Mesendoderm (in vitro differentiated cells): ENCODE measurements at regions not wholly inside any gene's neighbourhood (a gene's known extent, or its start where the extent isn't known, plus 50 kb on each side); places are given as distances from the start of the nearest gene placed in this dataset.

ENCODE experiments used
- DNase-seq: peaks from one replicate; pipeline ENCODE4 v3.0.0; 2013
- H2AK5ac ChIP-seq: 2 replicates; pipeline ENCODE4 v1.6.1; 2013; ENCODE audit warnings: low read length, inconsistent platforms
- H2BK120ac ChIP-seq: 2 replicates; pipeline ENCODE4 v1.6.1; 2013; ENCODE audit warnings: low read depth, mild to moderate bottlenecking, low read length, moderate library complexity, mixed read lengths
- H2BK15ac ChIP-seq: replicated peaks from 2 replicates; pipeline ENCODE4 v1.6.1; 2013; ENCODE audit warnings: low read depth, mild to moderate bottlenecking, moderate library complexity
- H2BK5ac ChIP-seq: 2 replicates; pipeline ENCODE4 v1.6.1; 2013; ENCODE audit warnings: low read length, inconsistent platforms
- H3K18ac ChIP-seq: 2 replicates; pipeline ENCODE4 v1.6.1; 2013; ENCODE audit warnings: mild to moderate bottlenecking, low read length, mixed read lengths
- H3K23ac ChIP-seq: one replicate; pipeline ENCODE4 v1.6.1; 2013; ENCODE audit warnings: low read length
- H3K27ac ChIP-seq: 2 replicates; pipeline ENCODE4 v1.5.1; 2013; ENCODE audit warnings: low read depth, mild to moderate bottlenecking, inconsistent platforms, low read length, moderate library complexity
- H3K27me3 ChIP-seq: 2 replicates; pipeline ENCODE4 v1.6.1; 2013; ENCODE audit warnings: low read length, control low read depth, mild to moderate bottlenecking, inconsistent platforms; ENCODE audit not compliant: insufficient read depth, poor library complexity
- H3K36me3 ChIP-seq: 2 replicates; pipeline ENCODE4 v1.6.1; 2013; ENCODE audit warnings: low read length, inconsistent platforms; ENCODE audit not compliant: control insufficient read depth, insufficient read depth
- H3K4ac ChIP-seq: one replicate; pipeline ENCODE4 v1.6.1; 2013; ENCODE audit warnings: low read depth, mild to moderate bottlenecking, low read length, moderate library complexity
- H3K4me1 ChIP-seq: 2 replicates; pipeline ENCODE4 v1.6.1; 2013; ENCODE audit warnings: low read depth, low read length, inconsistent platforms; ENCODE audit not compliant: control insufficient read depth
- H3K4me2 ChIP-seq: 2 replicates; pipeline ENCODE4 v1.6.1; 2013; ENCODE audit warnings: low read length
- H3K4me3 ChIP-seq: 2 replicates; pipeline ENCODE4 v1.5.1; 2013; ENCODE audit warnings: mild to moderate bottlenecking, low read length
- H3K56ac ChIP-seq: one replicate; pipeline ENCODE4 v1.6.1; 2013; ENCODE audit warnings: low read length
- H3K79me1 ChIP-seq: 2 replicates; pipeline ENCODE4 v1.6.1; 2013; ENCODE audit warnings: low read length, inconsistent platforms
- H3K79me2 ChIP-seq: 2 replicates; pipeline ENCODE4 v1.6.1; 2013; ENCODE audit warnings: mild to moderate bottlenecking, low read length; ENCODE audit not compliant: control insufficient read depth, insufficient read depth
- H3K9ac ChIP-seq: 2 replicates; pipeline ENCODE4 v1.6.1; 2013; ENCODE audit warnings: low read length, inconsistent platforms
- H4K5ac ChIP-seq: one replicate; pipeline ENCODE4 v1.6.1; 2013; ENCODE audit warnings: low read length
- H4K8ac ChIP-seq: one replicate; pipeline ENCODE4 v1.6.1; 2013; ENCODE audit warnings: low read depth, mild to moderate bottlenecking, control low read depth, low read length, moderate library complexity
- WGBS: extraction: QIAGEN DNeasy Blood & Tissue Kit; methylation state at CpG from one replicate; pipeline ENCODE4 v1.1.7; 2013; ENCODE audit warnings: low lambda C conversion rate, missing lambda C conversion rate; ENCODE audit not compliant: insufficient coverage; ENCODE audit errors: extremely low coverage; 5-methylcytosine and 5-hydroxymethylcytosine counted together

DNA sequence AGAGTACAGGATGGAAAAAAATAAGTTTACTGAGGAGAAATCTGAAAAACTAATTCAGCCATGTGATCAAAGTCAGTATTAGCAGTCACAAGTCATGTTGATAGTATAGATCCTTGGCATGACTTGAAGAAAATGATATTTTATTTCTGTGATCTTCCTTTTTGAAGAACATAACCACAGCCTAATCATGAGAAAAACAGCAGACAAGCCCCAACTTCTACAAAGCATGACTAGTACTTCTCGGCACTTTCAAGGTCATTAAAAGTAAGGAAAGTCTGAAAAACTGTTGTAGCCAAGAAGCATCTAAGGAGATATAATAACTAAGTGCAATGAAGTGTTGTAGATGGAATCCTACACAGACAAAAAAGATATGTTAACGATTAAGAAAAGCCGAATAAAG lies 264.1 kb upstream of the FOXG1 start:
- no peak overlapping the region for H2BK120ac ChIP-seq
- H4K5ac ChIP-seq, result no peak overlapping the region
- H3K27ac ChIP-seq, result no peak overlapping the region
- no peak overlapping the region for H3K4me3 ChIP-seq
- no peak overlapping the region for H3K18ac ChIP-seq
- H3K27me3 ChIP-seq, result no peaks in the 10 kb centered on the region
- no peak overlapping the region for H4K8ac ChIP-seq
- no peak overlapping the region for H3K56ac ChIP-seq
- no peaks in the 10 kb centered on the region for H3K79me1 ChIP-seq
- H2BK15ac ChIP-seq, result no peak overlapping the region
- no peaks in the 10 kb centered on the region for H3K4me1 ChIP-seq
- H3K79me2 ChIP-seq, result no peaks in the 10 kb centered on the region
- no peak overlapping the region for H3K23ac ChIP-seq
- H2BK5ac ChIP-seq, result no peak overlapping the region
- H3K4me2 ChIP-seq, result no peak overlapping the region
- H3K4ac ChIP-seq, result no peak overlapping the region
- H3K9ac ChIP-seq, result no peak overlapping the region
- no CpG with 5 or more reads among the region's 3 CpGs for WGBS
- DNase-seq, result no peak
- H3K36me3 ChIP-seq, result no peaks in the 10 kb centered on the region
- no peak overlapping the region for H2AK5ac ChIP-seq

DNA sequence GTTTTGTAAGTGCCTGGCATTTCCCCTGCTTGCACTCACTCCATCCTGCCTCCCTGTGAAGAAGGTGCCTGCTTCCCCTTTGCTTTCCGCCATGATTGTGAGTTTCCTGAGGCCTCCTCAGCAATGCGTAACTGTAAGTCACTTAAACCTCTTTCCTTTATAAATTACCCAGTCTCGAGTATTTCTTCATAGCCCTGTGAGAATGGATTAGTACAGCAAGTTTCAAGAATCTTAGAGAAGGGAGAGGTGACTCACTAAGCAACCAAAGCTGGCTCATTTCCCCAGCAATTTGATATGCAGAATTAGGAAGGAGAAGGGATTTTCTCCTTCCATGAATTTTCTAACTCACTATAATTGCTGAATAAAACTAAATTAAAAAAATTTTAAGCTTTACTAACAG lies 251.0 kb upstream of the FOXG1 start:
- Histone ChIP-seq H4K5ac (no peak overlapping the region), H3K36me3 (no peaks in the 10 kb centered on the region), H3K4ac (no peak overlapping the region), H2BK5ac (no peak overlapping the region), H2BK120ac (no peak overlapping the region), H2AK5ac (no peak overlapping the region), H3K18ac (no peak overlapping the region), H4K8ac (no peak overlapping the region), H3K23ac (no peak overlapping the region), H3K79me1 (no peaks in the 10 kb centered on the region), H3K56ac (no peak overlapping the region), H3K27ac (no peak overlapping the region), H3K4me1 (no peaks in the 10 kb centered on the region), H3K79me2 (no peaks in the 10 kb centered on the region), H3K27me3 (no peaks in the 10 kb centered on the region), H3K9ac (no peak overlapping the region), H3K4me3 (no peak overlapping the region), H2BK15ac (no peak overlapping the region), H3K4me2 (no peak overlapping the region)
- WGBS, result no CpG with 5 or more reads among the region's 3 CpGs
- DNase-seq, result no peak

DNA sequence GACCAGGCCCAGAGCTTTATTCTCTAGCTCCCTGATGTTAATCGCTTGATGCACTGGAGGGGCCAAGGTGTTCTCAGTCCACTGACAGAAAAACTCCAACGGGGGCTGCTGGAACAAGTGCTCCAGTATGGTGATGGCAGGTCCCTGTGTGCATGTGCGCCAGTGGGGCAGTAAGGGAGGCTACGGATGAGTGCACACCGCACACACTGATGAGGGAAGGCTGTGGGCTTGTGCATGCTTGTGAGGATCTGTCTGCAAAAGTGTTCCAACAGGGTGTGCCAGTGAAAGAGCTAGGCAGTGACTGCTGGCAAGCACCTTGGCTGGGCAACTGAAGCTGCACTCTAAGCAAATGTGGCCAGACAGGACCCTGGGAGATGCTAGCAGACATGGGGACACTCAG lies 229.7 kb upstream of the FOXG1 start:
- Histone ChIP-seq H3K4me2 (no peak overlapping the region), H2BK120ac (no peak overlapping the region), H3K27me3 (no peaks in the 10 kb centered on the region), H3K27ac (no peak overlapping the region), H3K4ac (no peak overlapping the region), H3K36me3 (no peaks in the 10 kb centered on the region), H3K79me2 (no peaks in the 10 kb centered on the region), H3K4me1 (no peaks in the 10 kb centered on the region), H3K18ac (no peak overlapping the region), H3K56ac (no peak overlapping the region), H3K4me3 (no peak overlapping the region), H2AK5ac (no peak overlapping the region), H3K9ac (no peak overlapping the region), H2BK15ac (no peak overlapping the region), H3K23ac (no peak overlapping the region), H3K79me1 (no peaks in the 10 kb centered on the region), H4K8ac (no peak overlapping the region), H2BK5ac (no peak overlapping the region), H4K5ac (no peak overlapping the region)
- DNase-seq, result no peak
- WGBS, result no CpG with 5 or more reads among the region's 5 CpGs

DNA sequence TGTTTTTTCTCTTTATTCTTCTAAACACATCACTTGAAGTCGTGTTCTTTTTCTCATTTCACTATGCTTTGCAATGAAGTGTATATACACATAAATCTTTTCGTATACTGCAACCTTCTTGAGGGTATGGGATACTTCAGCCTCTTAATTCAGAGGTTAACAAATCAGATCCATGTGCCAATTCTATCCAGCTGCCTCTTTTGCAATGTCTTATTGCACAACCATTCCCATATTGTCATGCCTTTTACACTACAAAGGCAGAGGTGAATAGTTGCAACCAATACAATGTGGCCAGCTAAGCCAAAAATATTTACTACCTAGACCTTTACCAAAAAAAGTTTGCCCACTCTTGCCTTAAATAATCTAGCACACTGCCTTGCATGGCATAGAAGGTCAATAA lies 224.5 kb upstream of the FOXG1 start:
- H3K56ac ChIP-seq, result no peak overlapping the region
- no peaks in the 10 kb centered on the region for H3K36me3 ChIP-seq
- no peak overlapping the region for H2AK5ac ChIP-seq
- no peak overlapping the region for H3K9ac ChIP-seq
- H4K5ac ChIP-seq, result no peak overlapping the region
- H3K79me2 ChIP-seq, result no peaks in the 10 kb centered on the region
- H3K18ac ChIP-seq, result no peak overlapping the region
- H3K79me1 ChIP-seq, result no peaks in the 10 kb centered on the region
- H3K4me3 ChIP-seq, result no peak overlapping the region
- H3K27me3 ChIP-seq, result no peaks in the 10 kb centered on the region
- H3K4me1 ChIP-seq, result no peaks in the 10 kb centered on the region
- H4K8ac ChIP-seq, result no peak overlapping the region
- H3K23ac ChIP-seq, result no peak overlapping the region
- no peak overlapping the region for H2BK120ac ChIP-seq
- no peak overlapping the region for H3K27ac ChIP-seq
- H2BK15ac ChIP-seq, result no peak overlapping the region
- DNase-seq, result no peak
- no CpG with 5 or more reads among the region's 2 CpGs for WGBS
- H3K4me2 ChIP-seq, result no peak overlapping the region
- no peak overlapping the region for H2BK5ac ChIP-seq
- no peak overlapping the region for H3K4ac ChIP-seq

DNA sequence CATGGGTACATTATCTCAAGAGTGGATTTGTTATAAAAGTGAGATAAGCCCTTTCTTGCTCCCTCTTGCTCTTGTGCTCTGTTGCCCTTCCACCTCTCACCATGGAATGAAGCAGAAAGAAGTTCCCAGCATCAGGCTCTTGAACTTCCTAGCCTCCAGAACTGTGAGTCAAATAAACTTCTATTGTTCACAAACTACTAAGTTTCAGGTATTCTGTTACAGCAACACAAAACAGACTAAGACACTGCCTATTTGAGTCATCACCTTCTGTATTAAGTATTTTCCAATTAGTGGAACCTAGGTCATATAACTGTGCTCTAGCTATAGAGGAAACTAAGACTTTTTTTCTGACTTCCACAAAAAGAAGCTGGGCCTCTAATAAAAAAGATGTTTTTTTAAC lies 201.2 kb upstream of the FOXG1 start:
- Histone ChIP-seq H2AK5ac (no peak overlapping the region), H3K56ac (no peak overlapping the region), H3K4ac (no peak overlapping the region), H3K23ac (no peak overlapping the region), H3K9ac (no peak overlapping the region), H2BK120ac (no peak overlapping the region), H3K36me3 (no peaks in the 10 kb centered on the region), H4K5ac (no peak overlapping the region), H3K4me2 (no peak overlapping the region), H2BK15ac (no peak overlapping the region), H3K79me2 (no peaks in the 10 kb centered on the region), H3K4me3 (no peak overlapping the region), H3K4me1 (no peaks in the 10 kb centered on the region), H2BK5ac (no peak overlapping the region), H3K27me3 (no peaks in the 10 kb centered on the region), H3K18ac (no peak overlapping the region), H3K79me1 (no peaks in the 10 kb centered on the region), H3K27ac (no peak overlapping the region), H4K8ac (no peak overlapping the region)
- DNase-seq, result no peak

DNA sequence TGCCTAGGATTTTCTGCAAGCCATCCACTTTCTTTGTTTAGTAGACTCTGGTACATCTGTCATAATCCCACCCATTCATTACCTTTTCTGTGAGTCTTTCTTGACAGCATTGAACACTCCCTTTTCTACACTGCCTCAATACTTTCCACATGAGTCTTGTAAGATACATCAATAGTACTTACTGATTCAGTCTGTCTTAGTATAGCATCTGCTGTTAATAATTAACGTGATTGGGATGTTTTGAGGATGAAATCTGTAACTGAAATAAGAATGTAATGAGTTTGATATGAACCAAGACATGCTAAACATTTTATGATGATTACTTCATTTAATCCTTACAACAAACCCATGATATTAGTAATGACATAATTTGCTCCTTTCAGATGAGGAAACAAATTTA lies 196.2 kb upstream of the FOXG1 start:
- no peaks in the 10 kb centered on the region for H3K27me3 ChIP-seq
- no peaks in the 10 kb centered on the region for H3K79me1 ChIP-seq
- no peak overlapping the region for H3K4me2 ChIP-seq
- no peak overlapping the region for H2BK5ac ChIP-seq
- no peak overlapping the region for H3K9ac ChIP-seq
- no peak overlapping the region for H3K18ac ChIP-seq
- H4K5ac ChIP-seq, result no peak overlapping the region
- no peaks in the 10 kb centered on the region for H3K79me2 ChIP-seq
- H3K56ac ChIP-seq, result no peak overlapping the region
- no peak overlapping the region for H2AK5ac ChIP-seq
- H2BK120ac ChIP-seq, result no peak overlapping the region
- H3K36me3 ChIP-seq, result no peaks in the 10 kb centered on the region
- H3K4ac ChIP-seq, result no peak overlapping the region
- no peak overlapping the region for H4K8ac ChIP-seq
- H3K23ac ChIP-seq, result no peak overlapping the region
- no CpG with 5 or more reads among the region's 1 CpG for WGBS
- H3K27ac ChIP-seq, result no peak overlapping the region
- DNase-seq, result no peak
- no peak overlapping the region for H3K4me3 ChIP-seq
- no peaks in the 10 kb centered on the region for H3K4me1 ChIP-seq
- H2BK15ac ChIP-seq, result no peak overlapping the region
